ENCODE measurements at regions not wholly inside any gene's neighbourhood (a gene's known extent, or its start where the extent isn't known, plus 50 kb on each side); places are given as distances from the start of the nearest gene placed in this dataset.

GRCh38 chr12:91586015-91586414, 403.4 kb upstream of the DCN start:
- DNase-seq (ENCODE audit: low read depth in 2 of 2), result no peak

- no peak for DNase-seq (ENCODE audit: low read depth in 2 of 2)
These were observed 400.2 kb upstream of the DCN start for GRCh38 chr12:91582811-91583210.

GRCh38 chr12:91579516-91580263, 397.1 kb upstream of the DCN start:
- DNase-seq (ENCODE audit: low read depth in 2 of 2), result no peak

- no peak for DNase-seq (ENCODE audit: low read depth in 2 of 2)
These were observed 395.2 kb upstream of the DCN start for GRCh38 chr12:91577586-91578539.

GRCh38 chr12:91576432-91576831, 393.8 kb upstream of the DCN start:
- no peak for DNase-seq (ENCODE audit: low read depth in 2 of 2)

- DNase-seq (ENCODE audit: low read depth in 2 of 2), result no peak
These were observed 393.0 kb upstream of the DCN start for GRCh38 chr12:91575630-91576029.

GRCh38 chr12:91574975-91575374, 392.4 kb upstream of the DCN start:
- DNase-seq (ENCODE audit: low read depth in 2 of 2), result no peak

- DNase-seq (ENCODE audit: low read depth in 2 of 2), result no peak
These were observed 391.8 kb upstream of the DCN start for GRCh38 chr12:91574391-91574790.

- no peak for DNase-seq (ENCODE audit: low read depth in 2 of 2)
These were observed 390.3 kb upstream of the DCN start for GRCh38 chr12:91572869-91573268.

GRCh38 chr12:91567100-91567485, 384.5 kb upstream of the DCN start:
- no peak for DNase-seq (ENCODE audit: low read depth in 2 of 2)

- DNase-seq (ENCODE audit: low read depth in 2 of 2), result no peak
These were observed 383.9 kb upstream of the DCN start for GRCh38 chr12:91566328-91567099.

GRCh38 chr12:91565846-91566245, 383.2 kb upstream of the DCN start:
- DNase-seq (ENCODE audit: low read depth in 2 of 2), result no peak

- no peak for DNase-seq (ENCODE audit: low read depth in 2 of 2)
These were observed 382.6 kb upstream of the DCN start for GRCh38 chr12:91565246-91565645.

GRCh38 chr12:91563011-91563765, 380.6 kb upstream of the DCN start:
- DNase-seq (ENCODE audit: low read depth in 2 of 2), result no peak

GRCh38 chr12:91562476-91562875, 379.9 kb upstream of the DCN start:
- DNase-seq (ENCODE audit: low read depth in 2 of 2), result no peak

- DNase-seq (ENCODE audit: low read depth in 2 of 2), result no peak
These were observed 379.3 kb upstream of the DCN start for GRCh38 chr12:91561958-91562325.

- no peak for DNase-seq (ENCODE audit: low read depth in 2 of 2)
These were observed 378.8 kb upstream of the DCN start for GRCh38 chr12:91561301-91561957.

GRCh38 chr12:91556909-91557308, 374.3 kb upstream of the DCN start:
- no peak for DNase-seq (ENCODE audit: low read depth in 2 of 2)

- DNase-seq (ENCODE audit: low read depth in 2 of 2), result no peak
These were observed 373.1 kb upstream of the DCN start for GRCh38 chr12:91555436-91556415.

- DNase-seq (ENCODE audit: low read depth in 2 of 2), result no peak
These were observed 369.3 kb upstream of the DCN start for GRCh38 chr12:91551927-91552326.

Data from stimulated activated CD8-positive, alpha-beta memory T cell treated with anti-CD3 and anti-CD28 coated beads, Interleukin-15, amount 100 ng/mL, for 4 hours (primary cell).